ENCODE measurements at regions not wholly inside any gene's neighbourhood (a gene's known extent, or its start where the extent isn't known, plus 50 kb on each side); places are given as distances from the start of the nearest gene placed in this dataset.

DNA sequence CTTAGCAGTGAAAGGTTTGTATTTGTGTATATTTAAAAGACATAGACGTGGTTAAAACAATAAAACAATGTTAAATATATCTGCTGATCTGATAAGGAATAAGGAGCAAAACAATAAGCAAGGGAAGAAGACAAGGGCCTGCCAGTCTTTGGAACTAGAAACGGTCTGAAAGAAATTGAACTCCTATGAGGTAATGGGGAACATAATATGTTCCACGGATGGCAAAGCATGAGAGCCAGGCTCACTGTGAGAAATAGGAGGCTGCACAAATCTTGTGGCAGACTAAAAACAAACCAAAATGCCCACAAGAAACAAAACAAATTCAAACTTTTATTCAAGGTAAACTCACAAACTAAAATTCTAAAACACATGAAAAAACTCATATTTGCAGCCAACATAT is 150.5 kb downstream of the NTMT2 start:
- TF ChIP-seq, protein P1, sequence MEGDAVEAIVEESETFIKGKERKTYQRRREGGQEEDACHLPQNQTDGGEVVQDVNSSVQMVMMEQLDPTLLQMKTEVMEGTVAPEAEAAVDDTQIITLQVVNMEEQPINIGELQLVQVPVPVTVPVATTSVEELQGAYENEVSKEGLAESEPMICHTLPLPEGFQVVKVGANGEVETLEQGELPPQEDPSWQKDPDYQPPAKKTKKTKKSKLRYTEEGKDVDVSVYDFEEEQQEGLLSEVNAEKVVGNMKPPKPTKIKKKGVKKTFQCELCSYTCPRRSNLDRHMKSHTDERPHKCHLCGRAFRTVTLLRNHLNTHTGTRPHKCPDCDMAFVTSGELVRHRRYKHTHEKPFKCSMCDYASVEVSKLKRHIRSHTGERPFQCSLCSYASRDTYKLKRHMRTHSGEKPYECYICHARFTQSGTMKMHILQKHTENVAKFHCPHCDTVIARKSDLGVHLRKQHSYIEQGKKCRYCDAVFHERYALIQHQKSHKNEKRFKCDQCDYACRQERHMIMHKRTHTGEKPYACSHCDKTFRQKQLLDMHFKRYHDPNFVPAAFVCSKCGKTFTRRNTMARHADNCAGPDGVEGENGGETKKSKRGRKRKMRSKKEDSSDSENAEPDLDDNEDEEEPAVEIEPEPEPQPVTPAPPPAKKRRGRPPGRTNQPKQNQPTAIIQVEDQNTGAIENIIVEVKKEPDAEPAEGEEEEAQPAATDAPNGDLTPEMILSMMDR (IDR thresholded peaks at IDR 0.05): no peak
- TF ChIP-seq POLR2A (IDR thresholded peaks at IDR 0.05): no peak
- TF ChIP-seq POLR2AphosphoS5 (IDR thresholded peaks at IDR 0.05): no peak
